Left cardiac atrium (tissue), 4 donors: ENCODE measurements at regions not wholly inside any gene's neighbourhood (a gene's known extent, or its start where the extent isn't known, plus 50 kb on each side); places are given as distances from the start of the nearest gene placed in this dataset.

Source experiments
- ATAC-seq, 2 donors: fragments of 200-7000 bp; cut with Tn5 transposase; one replicate each; pipeline ENCODE4 v1.9.1; 2020; ENCODE audit warnings: mild to moderate bottlenecking in 2 of 2, moderate library complexity in 2 of 2
- DNase-seq: peaks from one replicate; pipeline ENCODE4 v3.0.0-alpha.2; 2020
- intact Hi-C, 2 donors: fragments of 100-400 bp; cut with DNase I; formaldehyde crosslinking; loops; one replicate each; pipeline versions ENCODE4 v1.14.1 to v1.15.1; 2022 to 2023
- donor health status: DM: no; HTN: yes; CAD: no.
- donor health status: DM: no; HTN: yes; CAD: no; lungs with severe emphysema.
- donor health status: DM: yes; HTN: yes; CAD: no.
- donor health status: Dilated cardiomyopathy.

- no peak for ATAC-seq
- no peak for DNase-seq
- intact Hi-C loops: no loop called here
Measured at GRCh38 chr9:36760667-36761420, 188.1 kb downstream of the MELK start.

- no peak for ATAC-seq
- intact Hi-C loops: no loop called here
- no peak for DNase-seq
Measured at GRCh38 chr9:36762958-36763357, 190.3 kb downstream of the MELK start.

- no peak for DNase-seq
- ATAC-seq: no peak
- intact Hi-C loops: no loop called here
Measured at GRCh38 chr9:36763778-36764177, 191.1 kb downstream of the MELK start.

- ATAC-seq (no peak), DNase-seq (no peak)
- intact Hi-C loops: no loop called here
Measured at GRCh38 chr9:36764364-36765076, 191.8 kb downstream of the MELK start.

GRCh38 chr9:36765077-36765390, 192.3 kb downstream of the MELK start:
- intact Hi-C loops: no loop called here
- no peak for ATAC-seq

GRCh38 chr9:36765468-36766341, 193.0 kb downstream of the MELK start:
- intact Hi-C loops: no loop called here
- DNase-seq: peak; percentile 72

More at GRCh38 chr9:36765077-36765390, 192.3 kb downstream of the MELK start:
- DNase-seq: no peak

GRCh38 chr9:36768677-36769076, 196.0 kb downstream of the MELK start:
- intact Hi-C loops: no loop called here
- DNase-seq (no peak), ATAC-seq (no peak)

More at GRCh38 chr9:36765468-36766341, 193.0 kb downstream of the MELK start:
- peak; percentile 93 to 95 for ATAC-seq

GRCh38 chr9:36770025-36770424, 197.3 kb downstream of the MELK start:
- ATAC-seq (no peak), DNase-seq (no peak)
- intact Hi-C loops: no loop called here

GRCh38 chr9:36772449-36773403, 200.0 kb downstream of the MELK start:
- intact Hi-C loops: no loop called here
- no peak for DNase-seq
- no peak for ATAC-seq

GRCh38 chr9:36778682-36779081, 206.0 kb downstream of the MELK start:
- DNase-seq: no peak
- intact Hi-C loops: no loop called here
- no peak for ATAC-seq

- DNase-seq: no peak
- intact Hi-C loops: no loop called here
- no peak for ATAC-seq
Measured at GRCh38 chr9:36779582-36779981, 206.9 kb downstream of the MELK start.

GRCh38 chr9:36780186-36780585, 207.5 kb downstream of the MELK start:
- no peak for DNase-seq
- no peak for ATAC-seq
- intact Hi-C loops: no loop called here

GRCh38 chr9:36781533-36781932, 208.8 kb downstream of the MELK start:
- intact Hi-C loops: no loop called here
- no peak for ATAC-seq
- DNase-seq: no peak
